SK-N-DZ (cell line): ENCODE measurements at regions not wholly inside any gene's neighbourhood (a gene's known extent, or its start where the extent isn't known, plus 50 kb on each side); places are given as distances from the start of the nearest gene placed in this dataset.

Source experiments
- DNase-seq: peaks from one replicate; pipeline ENCODE4 v3.0.0-alpha.2; 2015; ENCODE audit warnings: low spot score

DNA sequence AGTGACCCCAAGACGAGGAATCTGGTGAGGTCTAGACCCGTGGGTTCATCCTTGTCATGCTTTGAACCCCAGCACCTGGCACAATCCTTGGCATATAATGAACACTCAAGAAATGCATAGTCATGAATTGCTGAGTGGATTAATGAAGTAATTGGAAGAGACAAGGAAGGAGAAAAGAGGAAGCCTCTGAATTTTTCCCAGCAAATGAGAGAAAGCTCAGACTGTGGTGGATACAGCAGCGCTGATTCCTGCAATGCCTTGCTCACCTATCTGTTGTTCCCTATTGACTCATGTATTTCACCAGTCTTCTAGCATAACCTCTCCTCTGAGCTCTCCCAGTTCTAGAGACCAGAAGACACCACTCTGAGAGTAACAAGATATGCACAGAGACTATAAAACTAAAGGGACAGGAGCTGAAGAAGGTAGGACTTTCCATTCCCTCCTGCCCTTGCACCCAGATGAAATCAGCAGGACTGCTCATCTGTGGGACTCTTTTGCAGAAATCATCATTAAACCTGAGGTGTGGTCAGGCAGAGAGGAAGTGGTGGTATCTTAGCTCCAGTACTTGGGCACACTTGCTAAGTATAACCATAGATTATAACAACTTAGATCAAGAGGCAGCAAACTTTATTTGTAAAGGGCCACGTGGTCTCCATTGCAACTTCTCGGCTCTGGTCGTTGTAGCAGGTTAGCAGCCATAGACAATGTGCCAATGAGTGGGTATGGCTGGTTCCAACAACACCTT lies 102.8 kb downstream of the MAF start:
- DNase-seq: no peak

DNA sequence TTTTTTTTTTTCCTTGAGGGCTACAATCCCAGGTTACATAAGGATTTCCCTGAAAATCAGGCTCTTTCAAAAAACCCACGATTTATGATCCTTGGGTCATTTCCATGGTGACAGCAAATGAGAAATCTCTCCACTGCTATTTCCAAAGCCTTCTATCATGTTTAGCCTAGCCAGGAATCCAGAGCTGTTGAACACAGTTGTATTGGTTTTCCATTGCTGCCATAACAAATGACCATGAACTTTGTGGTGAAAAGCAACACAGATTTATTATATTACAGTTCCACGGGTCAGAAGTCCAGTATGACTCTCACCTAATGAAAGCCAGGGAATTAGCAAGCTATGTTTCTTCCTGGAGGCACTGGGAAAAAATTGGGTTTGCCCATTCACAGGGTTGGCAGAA lies 106.6 kb downstream of the MAF start:
- DNase-seq: no peak

- no peak for DNase-seq
These were observed 108.5 kb downstream of the MAF start for GRCh38 chr16:79492036-79492435.

GRCh38 chr16:79485020-79485419 lies 115.5 kb downstream of the MAF start:
- DNase-seq: no peak

DNA sequence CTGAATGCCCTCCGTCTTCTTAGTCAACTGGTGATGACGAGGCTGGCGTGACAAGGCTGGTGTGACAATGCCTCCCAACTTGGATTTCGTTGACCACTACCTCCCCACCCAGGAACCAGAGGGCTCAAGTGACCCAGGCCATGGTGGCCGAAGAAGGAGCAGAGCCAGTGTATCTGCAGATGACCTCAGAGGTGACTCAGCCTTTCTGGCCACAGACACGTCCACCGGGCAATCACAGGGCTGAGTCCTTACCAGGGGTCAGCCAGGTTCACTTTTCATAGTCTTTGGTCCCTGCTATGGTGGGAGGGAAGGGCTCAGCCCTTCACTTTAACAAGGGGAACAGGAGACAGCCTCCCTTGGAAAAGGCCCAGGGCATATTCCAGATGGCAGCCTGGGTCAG lies 116.3 kb downstream of the MAF start:
- DNase-seq: no peak

- no peak for DNase-seq
These were observed 117.2 kb downstream of the MAF start for GRCh38 chr16:79483336-79483735.

GRCh38 chr16:79482011-79482410 lies 118.5 kb downstream of the MAF start:
- DNase-seq: no peak

- no peak for DNase-seq
These were observed 119.6 kb downstream of the MAF start for GRCh38 chr16:79480929-79481328.

- no peak for DNase-seq
These were observed 120.5 kb downstream of the MAF start for GRCh38 chr16:79480056-79480455.

DNA sequence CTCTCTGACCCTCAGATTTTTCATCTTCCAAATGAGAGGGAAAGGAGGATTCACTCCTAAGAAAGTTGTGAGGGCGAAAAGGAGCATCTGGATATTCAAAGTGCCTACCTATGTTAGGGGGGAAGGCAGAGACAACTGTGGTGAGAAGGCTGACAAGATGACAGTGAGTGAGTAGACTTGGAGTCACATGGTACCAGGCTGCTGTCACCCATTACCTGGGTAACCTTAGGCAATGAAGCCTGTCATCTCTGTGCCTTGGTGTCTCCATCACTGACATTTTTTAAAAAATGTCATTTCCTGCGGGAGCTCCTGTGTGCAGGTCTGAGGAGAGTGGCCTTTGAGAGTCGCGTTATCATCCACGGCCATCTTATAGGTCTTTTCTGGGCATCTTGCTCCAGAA lies 124.0 kb downstream of the MAF start:
- DNase-seq: no peak

DNA sequence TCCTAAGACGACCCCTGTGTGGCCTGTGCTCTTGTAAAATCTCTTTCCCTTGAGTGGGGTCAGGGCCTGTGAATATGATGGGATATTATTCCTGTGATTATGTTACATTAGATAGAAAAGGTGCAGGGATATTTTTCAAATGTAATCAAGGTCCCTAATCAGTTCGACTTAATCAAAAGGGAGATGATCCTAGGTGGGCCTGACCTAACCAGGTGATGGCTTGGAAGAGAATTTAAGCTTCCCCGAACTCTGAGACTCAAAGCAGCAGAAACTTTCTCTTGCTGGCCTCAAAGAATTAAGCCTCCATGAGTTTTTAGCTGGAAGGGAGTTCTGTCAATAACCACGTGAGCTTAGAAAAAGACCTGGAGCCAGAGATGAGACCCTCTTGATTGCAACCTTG lies 124.7 kb downstream of the MAF start:
- no peak for DNase-seq

- no peak for DNase-seq
These were observed 127.1 kb downstream of the MAF start for GRCh38 chr16:79473456-79473855.

DNA sequence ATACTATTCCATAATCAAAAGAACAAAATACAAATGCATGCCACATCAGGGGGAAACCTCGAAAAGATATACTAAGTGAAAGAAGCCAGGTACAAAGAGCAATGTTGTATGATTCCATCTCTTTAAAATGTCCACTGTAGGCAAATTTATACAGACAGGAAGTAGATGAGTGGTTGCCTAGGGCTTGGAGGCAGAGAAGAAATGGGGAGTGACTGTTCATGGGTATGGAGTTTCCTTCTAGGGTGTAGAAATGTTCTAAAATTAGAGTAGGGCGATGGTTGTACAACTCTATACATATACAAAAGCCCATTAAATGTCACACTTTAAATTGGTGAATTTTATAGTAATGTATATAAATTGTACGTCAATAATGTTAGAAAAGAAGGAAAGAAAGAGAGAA lies 128.1 kb downstream of the MAF start:
- no peak for DNase-seq

GRCh38 chr16:79469999-79470398 lies 130.5 kb downstream of the MAF start:
- no peak for DNase-seq

- no peak for DNase-seq
These were observed 131.9 kb downstream of the MAF start for GRCh38 chr16:79468631-79469030.

DNA sequence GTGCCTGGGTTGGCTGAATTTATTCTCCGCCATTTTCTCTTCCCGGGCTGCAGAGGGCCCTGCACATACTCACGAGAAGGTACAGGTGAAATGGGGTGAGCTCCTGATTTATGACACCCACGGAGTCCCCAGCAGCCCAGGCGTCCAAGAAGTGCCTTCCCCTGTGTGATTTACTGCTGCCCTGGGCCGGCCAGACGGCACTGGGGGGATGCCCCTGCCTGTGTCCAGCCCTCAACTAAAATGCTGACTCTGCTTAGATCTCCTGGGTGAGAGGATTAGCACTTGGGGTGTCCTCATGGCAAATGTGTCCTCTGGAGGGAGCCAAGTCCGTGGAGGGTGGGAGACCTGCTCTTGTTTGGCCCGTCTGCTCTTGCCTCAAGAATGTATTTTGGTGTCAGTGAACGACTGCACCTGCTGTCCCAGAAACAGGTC lies 132.4 kb downstream of the MAF start:
- no peak for DNase-seq

GRCh38 chr16:79466111-79466510 lies 134.4 kb downstream of the MAF start:
- DNase-seq: no peak

GRCh38 chr16:79463841-79464240 lies 136.7 kb downstream of the MAF start:
- DNase-seq: no peak

DNA sequence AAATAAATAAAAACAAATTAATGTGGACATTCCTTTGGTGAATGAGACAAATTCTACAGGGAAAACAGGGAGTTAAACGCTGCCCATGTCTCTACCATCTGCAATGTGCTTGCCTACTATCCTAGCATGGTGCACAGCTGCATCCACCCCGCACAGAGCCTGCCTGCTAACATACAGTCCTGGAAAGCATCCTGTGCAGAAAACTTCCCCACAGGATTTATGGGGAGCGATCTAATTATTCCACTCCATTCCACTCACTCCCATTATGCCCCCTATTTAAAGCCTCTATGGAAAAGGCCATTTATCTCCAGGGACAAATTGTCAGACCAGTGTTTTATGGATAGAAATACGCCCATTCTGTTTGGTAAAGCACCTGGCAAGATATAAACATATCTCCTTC lies 144.5 kb downstream of the MAF start:
- DNase-seq: no peak

DNA sequence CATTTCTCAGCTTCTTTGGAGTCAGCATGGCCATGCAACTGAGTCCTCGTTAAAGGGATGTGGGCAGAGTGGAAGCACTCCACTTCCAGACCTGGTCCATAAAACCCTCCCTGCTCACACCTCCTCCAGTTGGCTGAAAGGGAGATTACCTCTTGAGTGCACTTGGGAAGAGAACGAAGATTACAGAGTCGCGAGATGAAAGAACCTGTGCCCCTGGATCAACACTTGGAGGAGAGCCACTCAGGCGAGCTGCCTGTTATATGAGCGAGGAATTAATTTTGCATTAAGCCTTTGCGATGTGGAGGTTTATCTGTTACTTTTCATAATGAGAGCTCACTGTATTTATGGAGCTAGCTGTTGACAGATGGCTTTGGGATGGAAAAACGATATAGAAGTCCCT lies 147.9 kb downstream of the MAF start:
- no peak for DNase-seq

DNA sequence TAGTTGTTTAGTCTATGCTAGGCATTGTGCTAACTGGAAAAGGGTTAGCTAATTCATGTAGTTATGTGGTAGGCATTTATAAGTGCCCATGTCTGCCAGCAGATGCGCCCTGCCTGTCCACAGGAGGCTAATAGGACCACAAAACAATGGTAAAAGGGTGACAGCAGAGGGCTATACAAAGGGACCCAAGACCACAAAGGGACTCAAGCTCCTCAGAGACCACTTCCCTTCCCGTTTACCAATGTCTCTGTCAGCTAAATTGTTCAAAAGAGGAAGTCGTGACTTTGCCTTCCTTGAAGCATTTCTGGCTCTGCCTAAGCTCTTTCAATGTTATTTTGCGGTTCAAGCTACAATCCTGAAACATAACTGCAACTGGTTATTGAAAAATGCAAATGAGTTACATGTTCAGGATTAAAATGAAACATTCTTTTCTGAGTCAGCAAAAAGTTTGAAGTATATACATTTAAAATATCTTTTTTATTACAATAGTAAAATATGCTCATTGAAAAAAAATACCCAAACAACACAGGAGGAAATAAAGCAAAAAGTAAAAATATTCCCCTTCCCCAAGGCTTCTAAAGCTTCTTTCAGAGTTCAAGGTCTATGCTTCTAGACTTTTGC lies 149.2 kb downstream of the MAF start:
- DNase-seq: no peak

DNA sequence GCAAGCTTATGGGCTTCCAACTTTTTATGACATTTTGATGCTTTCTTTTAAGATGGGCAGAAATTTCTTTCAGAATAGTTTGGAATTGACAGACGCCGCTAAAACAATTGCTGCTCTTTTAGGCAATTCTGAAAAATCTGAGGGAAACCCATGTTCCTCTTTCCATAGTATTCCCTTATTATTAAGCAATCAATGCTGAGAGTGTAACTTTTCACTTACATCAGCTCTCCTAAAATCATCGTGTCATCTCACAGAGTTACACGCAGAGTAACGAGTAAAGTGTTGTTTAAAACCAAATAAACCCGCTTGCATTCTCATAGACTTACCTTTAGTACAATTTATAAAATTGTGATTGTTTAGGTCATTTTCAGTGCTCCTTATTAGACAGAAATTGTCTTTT lies 150.6 kb downstream of the MAF start:
- DNase-seq: no peak

DNA sequence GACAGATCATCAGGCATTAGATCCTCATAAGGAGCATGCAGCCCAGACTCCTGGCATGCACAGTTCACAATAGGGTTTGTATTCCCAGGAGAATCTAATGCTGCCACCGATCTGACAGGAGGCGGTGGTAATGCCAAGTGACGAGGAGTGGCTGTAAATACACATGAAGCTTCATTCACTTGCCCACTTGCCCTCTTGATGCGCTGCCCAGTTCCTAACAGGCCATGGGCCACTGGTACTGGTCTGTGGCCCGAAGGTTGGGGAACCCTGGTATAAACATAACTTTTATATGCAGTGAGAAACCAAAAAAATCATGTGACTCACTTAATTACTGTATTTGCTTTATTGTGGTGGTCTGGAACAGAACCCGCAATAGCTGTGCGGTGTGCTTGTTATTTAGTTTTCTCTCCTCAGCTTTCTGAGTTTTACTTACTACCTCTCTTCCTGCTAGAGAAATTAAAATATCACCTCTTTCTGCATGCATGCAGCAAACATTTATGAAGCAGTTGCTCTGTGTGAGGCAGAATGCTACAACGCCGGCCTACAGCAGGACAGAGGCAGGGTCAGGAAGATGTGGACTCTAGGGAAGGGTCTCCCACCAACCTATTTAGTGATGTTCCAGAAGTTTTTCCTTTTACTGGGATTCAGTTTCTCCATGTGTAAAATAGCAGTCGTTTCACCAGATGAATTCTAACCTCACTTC lies 151.3 kb downstream of the MAF start:
- no peak for DNase-seq
